ENCODE measurements at regions not wholly inside any gene's neighbourhood (a gene's known extent, or its start where the extent isn't known, plus 50 kb on each side); places are given as distances from the start of the nearest gene placed in this dataset.

GRCh38 chr5:5619546-5619945 lies 197.1 kb downstream of the ICE1 start:
- POLR2A ChIA-PET (ENCODE audit: low non-redundant PET), result no interaction called here
- CTCF ChIA-PET, result no interaction called here
- no peak overlapping the region for H3K27ac ChIP-seq
- no peak for DNase-seq (ENCODE audit: low spot score)
- no peak for TF ChIP-seq CTCF (conservative IDR thresholded peaks at IDR 0.05; ENCODE audit: low read depth)

DNA sequence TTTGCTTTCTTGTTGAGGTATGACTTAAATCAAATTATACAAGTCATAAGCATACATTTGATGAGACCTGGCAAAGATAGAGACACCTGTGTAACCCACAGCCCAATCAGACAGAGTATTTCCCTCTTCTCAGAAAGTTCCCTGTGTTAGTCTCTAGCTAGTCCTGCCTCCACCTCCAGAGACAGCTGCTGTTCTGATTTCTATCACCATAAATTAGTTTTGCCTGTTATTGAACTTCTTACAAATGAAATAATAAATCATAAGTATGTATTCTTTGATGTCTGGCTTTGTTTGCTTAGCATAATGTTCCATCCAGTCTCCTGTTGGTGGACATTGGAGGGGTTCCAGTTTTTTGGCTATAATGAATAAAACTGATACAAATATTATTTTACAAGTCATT lies 194.5 kb downstream of the ICE1 start:
- no peak for TF ChIP-seq CTCF (conservative IDR thresholded peaks at IDR 0.05; ENCODE audit: low read depth)
- ChIA-PET POLR2A (ENCODE audit: low non-redundant PET) (no interaction called here), CTCF (no interaction called here)
- H3K27ac ChIP-seq, result no peak overlapping the region
- DNase-seq (ENCODE audit: low spot score), result no peak

DNA sequence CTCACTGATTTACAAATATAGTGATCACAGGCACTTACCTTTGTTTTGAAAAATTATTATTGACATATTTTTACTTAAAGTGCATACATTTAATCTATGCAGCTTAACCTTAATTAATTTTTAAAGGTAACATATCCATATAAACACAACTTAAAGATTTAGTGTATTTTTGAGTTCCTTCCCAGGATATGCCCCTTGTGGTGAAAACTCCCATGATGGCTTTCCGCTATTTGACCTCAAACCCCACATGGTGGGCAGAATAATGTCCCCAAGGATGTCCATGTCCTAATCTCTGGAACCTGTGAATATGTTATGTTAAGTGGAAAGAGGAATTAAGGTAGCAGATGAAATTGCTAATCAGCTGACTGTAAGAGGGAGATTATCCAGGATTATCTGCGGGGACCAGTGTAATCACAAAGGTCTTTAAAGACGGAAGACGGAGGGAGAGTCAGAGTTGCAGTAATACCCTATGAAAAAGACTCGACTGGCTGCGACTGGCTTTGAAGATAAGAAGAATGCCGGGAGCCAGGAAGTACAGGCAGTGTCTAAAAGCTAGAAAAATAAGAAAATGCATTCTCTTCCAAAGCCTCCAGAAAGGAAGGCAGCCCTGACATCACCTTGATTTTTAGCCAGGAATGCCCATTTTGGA lies 193.9 kb downstream of the ICE1 start:
- TF ChIP-seq CTCF (conservative IDR thresholded peaks at IDR 0.05; ENCODE audit: low read depth), result no peak
- CTCF ChIA-PET, result no interaction called here
- POLR2A ChIA-PET (ENCODE audit: low non-redundant PET), result no interaction called here
- no peak for DNase-seq (ENCODE audit: low spot score)
- no peak overlapping the region for H3K27ac ChIP-seq

DNA sequence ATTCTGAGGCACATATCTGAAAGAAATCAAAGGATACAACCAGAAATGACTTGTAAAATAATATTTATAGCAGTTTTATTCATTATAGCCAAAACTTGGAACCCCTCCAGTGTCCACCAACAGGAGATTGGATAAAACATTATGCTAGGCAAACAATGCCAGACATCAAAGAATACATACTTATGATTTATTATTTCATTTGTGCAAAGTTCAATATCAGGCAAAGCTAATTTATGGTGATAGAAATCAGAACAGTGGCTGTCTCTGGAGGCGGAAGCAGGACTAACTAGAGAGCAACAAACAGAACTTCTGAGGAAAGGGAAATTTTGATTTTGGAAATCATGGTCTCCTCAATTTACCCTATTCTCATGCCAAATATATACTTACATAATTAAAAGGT lies 193.1 kb downstream of the ICE1 start:
- POLR2A ChIA-PET (ENCODE audit: low non-redundant PET), result no interaction called here
- no peak for DNase-seq (ENCODE audit: low spot score)
- no peak overlapping the region for H3K27ac ChIP-seq
- no peak for TF ChIP-seq CTCF (conservative IDR thresholded peaks at IDR 0.05; ENCODE audit: low read depth)
- CTCF ChIA-PET, result no interaction called here

DNA sequence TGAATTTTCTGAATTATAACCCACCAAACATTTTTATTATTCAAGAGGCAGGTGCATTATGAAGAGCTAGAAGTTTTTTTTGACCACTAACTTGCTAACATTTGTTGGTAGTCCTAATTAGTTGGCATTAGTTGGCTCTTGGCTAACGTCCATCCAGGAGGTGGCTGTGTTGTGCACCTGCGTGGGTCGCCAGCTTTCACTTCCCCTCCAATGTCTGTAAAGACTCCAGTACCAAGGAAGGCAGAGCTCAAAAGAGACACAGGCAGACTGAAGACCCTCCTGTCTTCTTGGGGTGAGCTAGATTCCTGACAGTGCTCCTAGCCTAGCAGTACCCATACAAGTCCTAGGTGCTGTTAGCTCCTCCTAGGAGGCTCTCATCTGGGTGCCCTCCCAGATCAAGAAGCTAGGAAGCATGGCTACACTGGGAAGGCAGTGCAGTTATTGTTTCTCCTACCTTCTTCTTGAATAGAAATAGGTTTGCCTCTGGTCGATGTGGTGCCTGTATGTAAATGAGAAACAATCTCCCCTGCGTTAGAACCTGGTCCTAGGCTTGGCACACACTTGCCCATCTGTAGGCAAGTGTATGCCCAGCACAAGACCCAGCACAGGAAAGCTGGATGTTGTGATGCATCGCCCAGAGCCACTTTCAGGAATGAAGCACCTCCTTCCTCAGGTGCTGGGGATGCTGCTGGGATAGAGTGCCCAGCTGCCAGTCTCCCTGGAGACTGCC lies 190.9 kb downstream of the ICE1 start:
- no peak for TF ChIP-seq CTCF (conservative IDR thresholded peaks at IDR 0.05; ENCODE audit: low read depth)
- ChIA-PET POLR2A (ENCODE audit: low non-redundant PET) (no interaction called here), CTCF (interaction anchor here (0.6 kb wide), 1 partner anchor 836 kb away, joined by 3 read pairs; no protein-coding TSS in a partner anchor)
- DNase-seq (ENCODE audit: low spot score), result no peak
- H3K27ac ChIP-seq, result no peak overlapping the region

- no peak for DNase-seq (ENCODE audit: low spot score)
- ChIA-PET CTCF (no interaction called here), POLR2A (ENCODE audit: low non-redundant PET) (no interaction called here)
- H3K27ac ChIP-seq, result no peak overlapping the region
- TF ChIP-seq CTCF (conservative IDR thresholded peaks at IDR 0.05; ENCODE audit: low read depth), result no peak
These were observed 189.6 kb downstream of the ICE1 start for GRCh38 chr5:5612096-5612495.
